ENCODE measurements at regions not wholly inside any gene's neighbourhood (a gene's known extent, or its start where the extent isn't known, plus 50 kb on each side); places are given as distances from the start of the nearest gene placed in this dataset.

DNA sequence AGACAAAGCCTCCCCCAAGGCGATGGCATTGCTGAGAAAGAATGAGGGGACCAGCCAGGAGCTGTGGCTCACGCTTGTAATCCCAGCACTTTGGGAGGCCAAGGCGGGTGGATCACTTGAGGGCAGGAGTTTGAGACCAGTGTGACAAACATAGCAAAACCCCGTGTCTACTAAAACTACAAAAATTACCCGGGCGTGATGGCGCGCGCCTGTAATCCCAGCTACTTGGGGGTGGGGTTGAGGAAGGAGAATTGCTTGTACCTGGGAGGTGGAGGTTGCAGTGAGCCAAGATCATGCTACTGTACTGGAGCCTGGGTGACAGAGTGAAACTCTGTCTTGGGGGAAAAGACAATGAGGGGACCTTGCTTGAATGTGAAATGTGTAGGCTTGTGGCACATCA lies 402.4 kb upstream of the C2CD4B start:
- no peak overlapping the region for H3K4me3 ChIP-seq (ENCODE audit: low read depth, low read length)

DNA sequence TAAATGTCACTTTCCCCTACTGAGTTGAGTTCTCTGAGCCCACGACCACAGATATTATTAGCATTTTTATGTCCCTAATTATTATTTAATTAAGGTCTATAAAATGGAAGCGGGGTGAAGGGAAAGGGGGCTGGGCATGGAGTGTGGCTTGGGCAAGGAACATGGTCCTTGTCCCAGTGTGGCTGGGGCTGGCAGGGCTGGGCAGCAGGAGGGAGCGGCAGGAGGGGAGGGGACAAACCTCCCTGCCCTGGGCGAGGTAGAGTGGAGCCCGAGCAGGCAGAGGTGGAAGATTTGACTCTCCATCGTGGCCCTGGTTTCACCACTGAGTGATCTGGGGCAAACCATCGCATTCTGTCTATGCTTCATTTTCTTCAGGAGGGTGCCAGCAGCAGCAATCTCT lies 402.9 kb upstream of the C2CD4B start:
- no peak overlapping the region for H3K4me3 ChIP-seq (ENCODE audit: low read depth, low read length)

DNA sequence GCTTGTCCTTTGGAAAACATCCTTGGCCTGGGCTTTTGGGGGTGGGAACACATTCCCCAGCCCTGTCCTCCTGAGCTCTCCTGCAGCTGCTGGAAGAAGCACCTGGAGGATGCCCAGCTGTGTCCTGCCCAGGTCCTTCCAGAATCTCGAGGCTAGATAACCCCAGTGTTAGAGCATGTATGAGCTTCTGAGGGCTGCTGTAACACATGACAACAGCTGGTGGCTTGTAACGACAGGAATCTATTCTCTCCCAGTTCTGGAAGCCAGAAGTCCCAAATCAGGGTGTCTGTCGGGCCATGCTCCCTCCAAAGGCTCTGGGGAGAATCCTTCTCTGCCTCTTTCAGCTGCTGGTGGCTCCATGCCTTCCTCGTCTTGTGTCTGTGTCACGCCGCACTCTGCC lies 403.6 kb upstream of the C2CD4B start:
- no peak overlapping the region for H3K4me3 ChIP-seq (ENCODE audit: low read depth, low read length)

DNA sequence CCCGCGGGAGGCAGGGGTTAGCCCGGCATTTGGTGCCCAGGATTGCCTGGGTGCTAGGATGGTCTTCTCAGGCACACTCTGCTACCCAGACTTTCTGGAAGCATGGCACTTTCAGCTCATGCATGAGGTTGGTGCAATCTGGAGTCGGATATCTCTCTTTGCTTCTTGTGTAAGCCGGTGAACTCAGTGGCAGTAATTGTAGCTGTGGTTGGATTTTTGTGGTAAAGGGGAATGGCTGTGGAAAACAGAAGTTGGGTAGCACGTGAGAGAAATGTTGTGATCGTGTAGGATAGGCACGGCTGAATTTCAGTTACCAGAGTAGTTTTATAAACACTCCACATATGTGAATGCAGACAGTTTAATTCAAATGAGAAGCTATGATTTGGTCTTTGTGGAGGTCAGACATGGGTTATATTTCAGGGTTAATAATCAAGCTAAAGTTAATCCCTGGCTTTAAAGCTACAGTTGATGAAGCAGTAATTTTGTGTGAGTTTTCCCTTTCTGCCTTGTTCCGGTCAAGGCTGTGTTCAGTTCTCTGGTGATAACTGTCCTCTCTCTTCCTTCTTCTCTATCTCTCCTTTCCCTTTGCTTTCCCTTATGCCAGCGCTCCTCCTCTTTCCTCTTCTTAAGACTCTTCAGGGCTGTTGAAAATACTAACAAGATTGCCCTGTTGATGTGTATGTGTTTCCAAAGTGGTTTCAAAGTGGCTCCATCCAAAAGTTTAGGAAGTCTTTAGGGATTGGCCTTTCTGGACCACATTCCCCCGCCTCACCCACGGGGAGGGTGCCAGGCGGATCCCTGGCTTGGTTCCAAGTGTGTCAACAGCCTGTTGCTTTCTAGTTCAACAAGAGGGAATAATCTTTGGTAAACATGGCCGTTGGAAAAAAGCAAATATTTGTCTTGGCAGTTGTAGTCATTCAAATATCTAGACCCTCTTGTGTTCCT lies 404.6 kb upstream of the C2CD4B start:
- no peak overlapping the region for H3K4me3 ChIP-seq (ENCODE audit: low read depth, low read length)

DNA sequence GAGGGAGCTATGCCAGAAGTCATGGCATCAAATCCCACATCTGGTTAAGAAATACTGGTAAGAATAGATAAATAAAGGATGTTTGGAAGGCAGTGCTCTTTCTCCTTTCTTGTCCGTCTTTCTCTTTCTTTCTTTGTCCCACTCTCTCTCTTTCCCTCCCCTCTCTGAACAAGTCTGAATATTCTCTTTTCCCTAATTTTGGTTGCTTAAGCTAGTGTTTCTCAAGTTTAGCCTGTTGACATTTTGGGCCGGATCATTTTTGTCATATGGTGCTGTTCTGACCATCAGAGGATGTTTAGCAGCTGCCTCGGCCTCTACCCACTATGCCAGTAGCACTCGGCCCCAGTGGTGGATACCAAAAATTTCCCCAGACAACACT lies 405.3 kb upstream of the C2CD4B start:
- H3K4me3 ChIP-seq (ENCODE audit: low read depth, low read length): no peak overlapping the region

DNA sequence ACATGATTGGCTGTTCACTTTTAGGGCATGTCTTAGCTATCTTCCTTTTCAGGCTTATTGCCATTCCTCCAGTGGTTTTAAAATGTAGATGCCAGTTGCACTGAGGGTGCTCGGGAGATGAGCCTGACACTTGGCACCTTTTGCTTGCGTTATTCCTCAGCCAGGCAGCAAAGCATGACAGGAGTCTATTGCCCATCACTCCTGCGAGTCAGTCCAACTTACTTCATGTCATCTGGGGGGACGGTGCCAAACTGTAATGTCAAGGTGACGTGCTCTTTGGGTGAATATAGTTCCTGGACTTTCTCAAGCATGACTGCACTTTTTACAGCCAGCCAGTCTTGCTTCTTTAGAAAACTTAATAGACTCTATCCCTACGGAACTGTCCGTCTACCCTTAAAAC lies 406.0 kb upstream of the C2CD4B start:
- no peak overlapping the region for H3K4me3 ChIP-seq (ENCODE audit: low read depth, low read length)

DNA sequence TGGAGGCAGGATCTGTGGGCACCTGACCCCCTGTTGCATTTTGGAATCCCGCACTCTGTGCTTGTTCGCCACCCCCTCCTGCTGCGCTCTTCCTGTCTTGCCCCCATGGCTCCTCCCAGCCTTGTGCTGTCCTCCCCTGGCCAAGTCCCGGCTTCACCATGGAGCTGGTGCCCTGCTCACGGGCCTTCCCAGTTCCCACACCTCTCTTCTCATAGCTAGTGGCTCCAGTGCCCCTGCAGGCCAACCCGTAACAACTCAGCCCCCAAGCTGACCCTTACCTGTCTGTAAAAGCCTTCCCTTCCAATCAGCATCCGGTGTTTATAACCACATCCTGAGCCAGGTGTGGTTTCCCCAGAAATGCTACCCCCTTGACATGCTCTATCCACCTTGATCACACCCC lies 407.7 kb upstream of the C2CD4B start:
- no peak overlapping the region for H3K4me3 ChIP-seq (ENCODE audit: low read depth, low read length)

DNA sequence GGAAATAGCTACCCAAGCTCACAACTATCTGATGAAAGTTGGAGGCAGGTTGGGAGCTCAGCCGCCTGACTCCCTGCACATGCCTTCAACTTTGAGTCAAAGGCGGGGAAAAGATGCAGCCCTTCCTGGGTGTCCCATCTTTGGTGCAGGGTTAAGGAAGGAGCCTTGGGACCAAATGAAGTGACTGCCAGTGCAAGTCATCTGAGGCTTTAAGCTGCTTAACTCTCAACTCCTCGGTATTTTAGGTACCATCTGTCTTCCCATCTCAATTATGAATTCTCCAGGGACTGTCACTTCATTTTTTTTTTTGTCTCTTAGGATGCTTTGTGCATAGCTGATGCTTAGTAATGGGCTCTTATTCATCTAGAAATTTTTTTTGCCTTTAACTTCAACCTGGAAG lies 408.8 kb upstream of the C2CD4B start:
- no peak overlapping the region for H3K4me3 ChIP-seq (ENCODE audit: low read depth, low read length)

DNA sequence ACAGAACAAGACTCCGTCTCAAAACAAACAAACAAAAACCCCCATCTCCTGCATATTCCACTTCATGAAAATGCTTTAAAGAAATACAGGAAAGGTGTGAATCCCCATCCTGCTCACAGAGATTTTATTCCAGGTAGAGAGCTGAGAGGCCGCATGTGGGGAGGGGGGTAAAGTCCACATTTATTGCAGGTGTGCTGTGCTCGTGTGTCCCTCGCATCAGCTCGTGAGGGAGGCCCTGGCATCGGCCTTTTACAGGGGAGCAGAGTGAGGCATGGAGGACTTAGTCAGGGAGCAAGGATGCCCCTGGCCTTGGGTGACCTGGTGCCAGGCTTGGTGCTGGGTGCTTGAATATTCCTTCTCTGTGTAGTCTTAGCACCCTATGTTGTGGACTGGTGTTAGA lies 413.5 kb upstream of the C2CD4B start:
- no peak overlapping the region for H3K4me3 ChIP-seq (ENCODE audit: low read depth, low read length)

DNA sequence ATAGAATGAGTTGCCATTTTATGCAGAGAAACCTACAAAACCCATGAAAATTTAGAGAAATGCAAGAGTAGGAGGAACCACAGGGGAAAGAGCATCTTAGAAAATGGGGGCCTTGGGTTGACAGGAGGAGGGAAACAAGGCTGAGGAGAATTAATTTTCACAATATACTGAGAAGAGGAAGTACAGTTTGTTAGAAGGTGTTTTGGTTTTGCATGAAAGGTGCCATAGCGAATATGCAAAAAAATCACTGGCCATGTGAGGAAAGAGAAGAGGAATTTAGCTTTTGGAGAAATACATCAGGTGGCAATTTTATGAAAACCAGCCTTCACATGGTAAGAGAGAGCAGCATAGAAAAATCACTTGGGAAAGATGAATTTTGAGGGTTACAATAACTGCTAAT lies 413.9 kb upstream of the C2CD4B start:
- no peak overlapping the region for H3K4me3 ChIP-seq (ENCODE audit: low read depth, low read length)

DNA sequence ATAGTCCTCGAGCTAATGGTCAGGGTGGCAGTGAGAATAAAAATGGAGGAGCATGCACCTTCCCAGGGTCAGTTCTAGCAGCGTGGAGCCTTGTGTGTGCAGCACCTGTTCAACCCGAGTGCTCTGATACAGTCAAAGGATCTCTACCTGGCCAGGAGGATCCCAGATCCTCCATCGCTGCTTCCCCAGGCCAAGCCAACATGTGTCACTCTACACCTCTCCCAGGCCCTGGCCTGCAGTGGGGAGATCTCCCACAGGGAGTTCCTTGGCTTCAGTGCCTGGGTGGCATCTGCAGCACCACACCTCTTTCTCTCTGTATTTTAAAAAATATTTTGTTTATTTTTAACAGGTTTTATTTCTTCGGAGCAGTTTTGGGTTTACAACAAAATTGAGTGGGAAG lies 414.8 kb upstream of the C2CD4B start:
- no peak overlapping the region for H3K4me3 ChIP-seq (ENCODE audit: low read depth, low read length)

DNA sequence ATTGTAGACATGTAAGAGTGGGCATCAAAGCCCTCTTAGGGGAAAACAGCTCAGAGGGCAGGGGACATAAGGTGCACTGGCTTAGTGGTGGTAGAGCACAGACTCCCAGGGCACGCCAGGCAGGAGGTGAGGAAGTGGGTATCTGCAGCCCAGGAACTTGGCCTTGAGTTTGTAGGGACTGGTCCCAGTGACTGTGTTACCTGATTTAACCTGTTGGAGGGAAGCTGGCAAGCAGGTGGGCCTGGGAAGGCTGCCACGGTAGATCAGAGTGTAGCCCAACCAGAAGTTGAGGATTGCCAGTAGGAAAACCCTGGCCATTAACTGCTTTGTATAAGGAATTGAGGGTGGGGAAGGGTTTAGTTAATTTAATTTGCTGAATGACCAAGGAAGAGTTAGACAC lies 417.5 kb upstream of the C2CD4B start:
- H3K4me3 ChIP-seq (ENCODE audit: low read depth, low read length): no peak overlapping the region

DNA sequence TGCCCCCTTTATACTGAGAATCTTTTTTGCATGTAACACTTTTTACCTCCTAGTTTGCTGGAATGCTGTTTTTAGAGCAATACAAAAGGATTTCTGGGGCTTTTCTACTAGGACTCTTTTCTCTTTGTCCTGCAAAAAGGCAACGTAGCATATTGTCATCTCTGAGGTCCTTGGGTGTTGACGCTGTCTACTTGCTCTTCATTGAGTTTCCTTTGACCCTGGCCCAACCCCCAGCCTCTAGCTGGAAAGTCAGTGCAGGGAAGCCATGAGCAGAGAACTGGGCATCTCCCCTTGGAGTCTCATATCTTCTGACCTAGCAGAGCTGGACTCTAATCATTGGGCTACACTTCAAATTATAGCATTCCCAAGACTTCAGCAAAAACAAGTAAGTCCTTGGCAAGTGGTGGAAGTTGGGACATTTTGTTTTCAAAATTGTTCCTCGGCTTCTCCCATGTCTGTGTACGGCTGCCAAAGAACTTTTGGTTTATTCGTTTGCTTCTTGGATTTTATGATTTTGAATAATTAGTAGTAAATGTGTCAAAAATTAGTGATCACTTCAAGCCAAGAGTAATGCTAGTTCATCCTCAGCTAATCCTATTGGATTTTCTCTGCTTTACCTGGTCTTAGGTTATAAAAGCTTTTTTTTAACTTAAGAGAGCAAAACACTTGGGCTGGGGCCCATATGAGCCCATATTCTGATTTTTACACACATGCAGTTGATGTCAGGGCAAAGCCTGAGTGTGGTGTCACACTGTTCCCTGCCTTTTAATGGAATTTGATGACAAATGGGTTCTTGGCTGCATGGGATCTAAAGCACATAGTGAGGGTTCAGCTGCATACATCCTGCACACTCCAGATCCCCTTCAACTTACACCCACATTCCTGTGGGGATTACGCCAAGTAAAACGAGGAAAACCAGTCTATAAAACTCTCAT lies 419.5 kb upstream of the C2CD4B start:
- no peak overlapping the region for H3K4me3 ChIP-seq (ENCODE audit: low read depth, low read length)

DNA sequence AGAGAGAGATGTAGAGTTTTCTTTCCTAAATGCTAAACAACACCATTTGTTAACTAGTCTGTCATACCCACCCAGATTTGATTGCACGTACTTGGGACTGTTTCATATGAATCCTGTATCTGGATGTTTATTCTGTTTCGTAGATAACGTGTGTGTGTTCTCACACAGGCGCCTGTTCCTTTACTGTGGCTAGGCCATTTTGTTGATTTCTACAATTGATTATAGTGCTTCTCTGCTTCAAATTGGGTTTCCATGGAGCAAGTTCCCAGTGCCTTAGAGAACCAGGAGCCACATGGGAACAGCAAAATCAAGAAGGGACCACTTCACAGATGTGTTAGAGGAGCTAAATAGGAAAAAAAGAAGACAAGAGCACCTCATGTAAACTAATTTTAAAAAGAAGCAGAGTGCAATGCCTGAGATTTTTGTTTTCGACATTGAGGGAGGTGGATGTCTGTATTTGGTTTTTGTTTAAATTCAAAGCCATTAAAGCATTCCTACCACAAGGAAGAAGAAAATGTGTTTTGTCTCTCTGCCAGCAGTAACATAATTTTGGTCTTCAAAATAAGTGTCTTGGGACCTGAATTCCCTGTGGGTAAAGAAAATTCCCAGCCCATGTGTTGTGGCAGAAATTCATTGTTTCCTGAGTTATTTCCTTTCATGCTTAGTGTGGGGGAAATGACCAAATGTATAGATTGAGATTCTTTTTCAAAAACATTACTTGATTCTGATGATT lies 424.0 kb upstream of the C2CD4B start:
- H3K4me3 ChIP-seq (ENCODE audit: low read depth, low read length): no peak overlapping the region

DNA sequence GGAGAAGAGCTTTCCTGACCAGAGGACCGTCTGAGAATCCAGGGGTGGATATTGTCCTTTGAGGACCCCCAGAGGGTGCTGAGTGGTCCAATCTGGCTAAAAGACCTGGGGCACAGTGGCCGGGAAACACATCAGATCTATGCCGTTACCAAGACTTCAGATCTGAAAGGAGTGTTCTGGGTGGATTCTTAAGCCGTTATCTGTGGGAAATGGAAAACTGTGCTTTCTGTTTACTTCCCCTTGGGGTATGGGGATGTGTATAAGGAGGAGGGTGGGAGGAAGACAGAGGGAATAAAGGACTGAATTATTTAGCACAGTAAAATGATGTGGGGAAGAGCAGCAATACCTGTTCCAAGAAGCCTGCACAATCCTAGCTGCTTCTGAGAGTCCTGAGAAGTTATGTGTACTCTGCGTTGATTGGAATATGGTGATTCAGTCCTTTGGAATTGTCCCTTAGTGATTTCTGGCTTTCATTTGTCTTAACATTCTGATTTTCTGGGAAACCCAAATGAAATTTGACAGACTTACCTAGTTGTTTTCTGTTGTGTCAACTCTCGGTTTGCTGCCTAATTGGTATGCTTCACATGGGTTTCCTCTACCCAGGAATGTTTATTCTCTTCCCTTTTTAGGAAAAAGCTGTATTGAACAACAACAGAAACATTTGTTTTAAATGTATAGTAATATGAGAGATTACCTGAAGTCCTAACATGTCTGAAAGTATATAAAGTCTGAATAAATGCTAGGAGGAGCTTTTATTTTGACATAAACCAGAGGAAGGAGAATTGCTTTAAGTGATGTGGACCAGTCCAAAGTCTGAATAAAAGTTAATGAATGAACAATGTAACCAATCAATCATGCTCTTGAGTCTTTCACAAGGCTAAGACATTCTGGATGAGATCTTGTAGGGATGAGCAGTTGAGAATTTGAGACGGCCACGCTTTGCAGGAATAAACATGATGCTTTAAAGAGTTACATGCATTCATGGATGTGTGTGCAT lies 427.1 kb upstream of the C2CD4B start:
- no peak overlapping the region for H3K4me3 ChIP-seq (ENCODE audit: low read depth, low read length)

DNA sequence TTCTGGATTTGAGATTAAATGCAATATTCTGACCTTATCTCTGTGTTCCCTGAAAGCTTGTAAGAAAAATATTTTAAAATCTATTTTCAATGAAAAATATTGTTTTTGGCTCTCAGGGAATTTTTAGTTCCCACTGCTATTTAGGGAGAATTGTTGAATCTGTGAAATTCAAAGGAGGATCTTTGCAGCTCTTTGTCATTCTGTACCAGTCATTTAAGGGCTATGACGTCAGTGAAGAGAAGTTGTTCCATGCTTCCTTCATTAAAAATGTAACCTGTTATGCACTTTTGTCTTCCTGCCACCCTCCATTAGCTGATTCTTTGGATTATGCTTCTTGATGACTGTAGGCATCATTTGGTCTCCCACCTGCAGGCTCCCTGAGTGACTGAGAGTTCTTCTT lies 427.8 kb upstream of the C2CD4B start:
- H3K4me3 ChIP-seq (ENCODE audit: low read depth, low read length): no peak overlapping the region

DNA sequence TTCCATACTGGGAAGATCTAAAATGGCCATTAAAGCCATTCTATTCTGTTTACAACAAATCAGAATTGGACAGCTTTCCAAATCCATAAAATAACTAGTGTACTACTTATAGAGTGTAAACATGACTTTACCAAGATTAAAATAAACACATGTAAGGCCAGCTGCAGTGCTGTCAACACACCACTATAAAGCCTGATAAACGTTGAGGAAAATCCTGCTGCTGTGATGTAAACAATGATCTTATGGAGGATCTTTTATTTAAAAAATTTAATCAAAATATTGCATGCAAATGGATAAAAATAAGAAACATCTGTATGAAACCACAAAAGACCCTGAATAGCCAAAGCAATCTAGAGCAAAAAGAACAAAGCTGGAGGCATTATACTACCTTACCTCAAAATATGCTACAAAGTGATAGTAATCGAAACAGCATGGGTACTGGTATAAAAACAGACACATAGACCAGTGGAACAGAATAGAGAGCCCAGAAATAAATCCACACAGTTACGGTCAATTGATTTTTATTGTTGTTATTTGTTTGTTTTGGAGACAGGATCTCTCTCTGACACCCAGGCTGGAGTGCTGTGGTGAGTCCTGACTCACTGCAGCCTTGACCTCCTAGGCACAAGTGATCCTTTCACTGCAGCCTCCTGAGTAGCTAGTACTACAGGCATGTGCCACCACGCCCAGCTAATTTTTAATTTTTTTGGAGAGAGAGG lies 428.8 kb upstream of the C2CD4B start:
- no peak overlapping the region for H3K4me3 ChIP-seq (ENCODE audit: low read depth, low read length)

DNA sequence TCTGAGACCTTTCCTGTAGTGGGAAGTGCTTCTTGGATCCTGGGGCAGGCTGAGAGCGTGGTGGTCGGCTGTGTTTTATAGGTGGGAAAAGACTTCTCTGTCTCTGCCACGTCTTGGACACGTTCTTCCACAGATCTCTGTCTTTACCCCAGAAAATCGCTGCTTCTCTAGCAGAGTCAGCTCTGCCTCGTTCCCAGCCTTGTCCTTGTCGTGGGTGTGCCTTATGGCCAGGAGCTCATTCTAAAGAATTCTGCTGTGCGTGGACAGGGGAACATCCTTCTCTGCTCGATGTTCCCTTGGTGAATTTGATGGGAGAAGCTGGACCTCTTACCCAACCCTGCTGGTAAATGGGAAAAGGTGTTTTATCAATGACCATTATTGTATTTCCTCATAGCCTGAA lies 433.1 kb upstream of the C2CD4B start:
- H3K4me3 ChIP-seq (ENCODE audit: low read depth, low read length): no peak overlapping the region
